GM19372 (cell line): ENCODE measurements at regions not wholly inside any gene's neighbourhood (a gene's known extent, or its start where the extent isn't known, plus 50 kb on each side); places are given as distances from the start of the nearest gene placed in this dataset.
A peak's percentile ranks its signal among the peaks of the same experiment; 100 is the strongest.
"Not testable (repeated sequence)": the region's sequence is repeated elsewhere in the genome, so short reads cannot be mapped to it uniquely, and the experiment has no call there.

Experiments used
- ATAC-seq: cut with Tn5 transposase; IDR thresholded peaks from one replicate; pipeline ENCODE4 v1.9.1; 2021; ENCODE audit warnings: mild to moderate bottlenecking, low read depth, moderate library complexity; ENCODE audit not compliant: unreplicated experiment

DNA sequence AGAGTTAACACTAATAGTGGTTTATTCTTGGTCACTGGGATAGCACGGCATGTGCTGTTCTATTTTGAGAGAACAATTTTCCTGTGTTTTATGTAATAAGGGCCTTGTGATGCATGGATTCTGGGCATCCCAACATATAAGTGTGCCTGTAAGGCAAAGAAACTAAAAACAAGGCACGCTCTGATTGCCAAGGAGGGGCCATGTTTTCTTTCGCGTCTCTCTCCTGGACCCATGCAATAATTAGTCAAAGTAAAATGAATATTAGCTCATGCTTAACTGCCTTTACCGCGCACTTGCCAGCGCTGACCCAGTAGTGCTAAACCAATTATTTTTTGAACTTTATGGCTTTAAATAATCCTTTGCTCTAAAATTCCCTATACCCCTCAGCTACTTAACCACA, 140.9 kb downstream of the PSAT1 start:
- no peak for ATAC-seq

DNA sequence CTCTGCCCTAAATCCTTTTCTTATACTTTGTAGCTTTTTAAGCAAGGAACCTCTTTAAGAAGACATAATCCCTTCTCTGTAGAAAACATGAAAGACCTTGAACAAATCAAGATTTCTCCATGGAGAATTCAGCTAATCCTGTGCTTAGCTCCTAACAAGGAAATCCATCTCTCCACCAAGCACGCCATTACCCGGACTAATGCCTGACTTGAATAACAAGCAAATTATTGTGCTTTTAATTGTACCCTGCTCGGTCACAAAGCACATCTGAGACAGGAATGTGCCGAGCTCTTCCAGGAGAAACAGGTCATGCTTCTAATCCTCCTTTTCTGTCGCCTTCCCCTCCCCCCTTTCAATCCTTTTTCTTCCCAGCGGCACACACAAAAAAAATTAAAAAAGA, 141.3 kb downstream of the PSAT1 start:
- no peak for ATAC-seq

GRCh38 chr9:78438780-78439179, 141.9 kb downstream of the PSAT1 start:
- ATAC-seq: no peak

GRCh38 chr9:78439190-78439865, 142.4 kb downstream of the PSAT1 start:
- peak; percentile 93 for ATAC-seq

DNA sequence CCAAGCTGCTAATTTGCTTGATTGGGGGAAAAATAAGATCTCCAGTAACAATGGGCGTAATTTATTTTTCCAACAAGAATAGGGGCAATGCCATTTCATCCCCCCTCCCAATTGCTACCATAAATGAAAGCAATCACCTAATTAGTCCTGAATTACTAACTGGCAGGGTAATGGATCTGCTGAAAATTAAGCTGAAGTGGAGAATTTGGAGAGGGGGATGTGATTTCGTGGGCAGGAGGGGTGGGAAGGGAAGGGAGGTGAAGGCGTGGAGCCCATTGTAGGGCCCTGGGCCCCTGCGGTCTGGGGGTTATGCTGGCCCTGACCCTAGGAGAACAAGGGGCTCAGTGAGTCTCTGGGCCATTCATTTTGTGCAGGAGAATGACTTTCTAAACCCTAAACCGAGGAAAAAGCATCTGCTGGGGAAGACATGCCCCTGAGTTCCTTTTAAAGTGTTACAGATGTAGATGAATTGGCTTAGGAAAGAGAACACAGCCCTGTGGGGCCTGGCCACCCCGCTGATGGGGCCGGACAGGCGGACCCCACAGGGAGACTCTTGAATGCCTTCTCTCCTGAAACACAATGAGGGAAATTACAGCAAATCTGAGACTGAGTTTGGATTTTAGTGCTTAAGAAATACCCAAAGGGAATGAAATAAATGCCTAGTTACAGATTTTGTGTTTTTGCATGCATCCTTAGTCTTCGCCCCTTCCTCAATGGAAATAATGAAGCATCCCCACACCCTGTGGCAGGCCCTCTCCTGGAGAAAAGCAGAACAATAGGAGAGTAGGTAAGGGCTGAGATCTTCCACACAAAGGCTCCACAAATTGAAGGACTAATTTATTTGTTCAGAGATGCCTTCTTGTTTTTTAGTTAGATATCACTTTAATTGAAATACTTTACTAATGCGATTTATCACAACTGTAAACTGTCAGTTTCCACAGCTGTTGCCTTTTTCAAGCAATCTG, 143.2 kb downstream of the PSAT1 start:
- ATAC-seq: no peak

GRCh38 chr9:78441396-78441795, 144.5 kb downstream of the PSAT1 start:
- ATAC-seq: no peak

DNA sequence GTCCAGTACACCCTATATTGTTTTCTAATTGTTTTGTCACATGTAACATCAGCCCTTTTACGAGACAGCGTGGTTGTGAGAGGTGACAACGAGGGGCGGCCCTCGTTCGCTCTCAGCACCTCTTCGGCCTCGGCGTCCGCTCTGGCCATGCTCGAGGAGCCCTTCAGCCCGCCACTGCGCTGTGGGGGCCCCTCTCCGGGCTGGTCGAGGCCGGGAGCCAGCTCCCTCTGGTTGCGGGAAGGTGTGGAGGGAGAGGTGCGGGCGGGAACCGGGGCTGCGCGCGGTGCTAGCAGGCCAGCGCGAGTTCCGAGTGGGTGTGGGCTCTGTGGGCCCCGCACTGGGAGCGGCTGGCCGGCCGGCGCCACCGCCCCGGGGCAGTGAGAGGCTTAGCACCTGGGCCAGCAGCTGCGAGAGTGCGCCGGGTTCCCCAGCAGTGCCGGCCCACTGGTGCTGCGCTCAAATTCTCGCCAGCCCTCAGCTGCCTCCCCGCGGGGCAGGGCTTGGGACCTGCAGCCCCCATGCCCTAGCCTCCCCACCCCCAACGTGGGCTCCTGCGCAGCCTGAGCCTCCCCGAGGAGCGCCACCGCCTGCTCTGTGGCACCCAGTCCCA, 145.0 kb downstream of the PSAT1 start:
- no peak for ATAC-seq

GRCh38 chr9:78442577-78442976, 145.7 kb downstream of the PSAT1 start:
- not testable (repeated sequence) for ATAC-seq

GRCh38 chr9:78443946-78444345, 147.0 kb downstream of the PSAT1 start:
- no peak for ATAC-seq

GRCh38 chr9:78448960-78449673, 152.2 kb downstream of the PSAT1 start:
- ATAC-seq: no peak

- ATAC-seq: no peak
These were observed 156.5 kb downstream of the PSAT1 start for GRCh38 chr9:78453450-78453849.

DNA sequence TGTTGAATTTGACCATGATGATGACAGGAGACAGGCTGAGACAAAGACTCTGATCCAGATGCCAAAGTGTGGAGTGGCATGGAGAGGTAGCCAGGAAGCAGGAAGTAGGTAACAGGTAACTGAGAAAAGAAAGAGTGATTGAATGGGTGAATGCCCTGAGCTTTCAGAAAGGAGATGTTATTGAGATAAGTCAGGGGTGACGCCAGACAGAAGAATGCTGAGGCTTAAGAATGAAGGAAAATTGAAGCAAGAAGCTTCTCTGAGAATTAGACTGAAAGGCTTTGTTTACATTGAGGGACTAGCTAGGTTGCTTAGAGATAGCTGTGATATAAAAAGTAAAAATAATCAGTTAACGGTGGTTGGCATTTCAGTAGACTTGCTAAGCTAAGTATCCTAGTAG, 165.7 kb downstream of the PSAT1 start:
- no peak for ATAC-seq

DNA sequence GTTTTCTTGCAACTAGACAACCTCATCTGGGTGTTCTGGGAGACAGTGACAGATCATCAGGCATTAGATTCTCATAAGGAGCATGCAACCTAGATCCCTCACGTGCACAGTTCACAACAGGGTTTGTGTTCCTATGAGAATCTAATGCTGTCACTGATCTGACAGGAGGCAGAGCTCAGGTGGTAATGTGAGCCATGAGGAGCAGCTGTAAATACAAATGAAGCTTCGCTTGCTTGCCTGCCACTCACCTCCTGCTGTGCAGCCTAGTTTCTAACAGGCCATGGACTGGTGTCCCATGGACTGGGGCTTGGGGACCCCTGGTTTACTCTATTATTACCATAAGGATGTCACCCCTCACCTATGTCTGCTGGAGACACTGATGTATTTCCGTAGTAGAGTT, 166.8 kb downstream of the PSAT1 start:
- ATAC-seq: no peak

DNA sequence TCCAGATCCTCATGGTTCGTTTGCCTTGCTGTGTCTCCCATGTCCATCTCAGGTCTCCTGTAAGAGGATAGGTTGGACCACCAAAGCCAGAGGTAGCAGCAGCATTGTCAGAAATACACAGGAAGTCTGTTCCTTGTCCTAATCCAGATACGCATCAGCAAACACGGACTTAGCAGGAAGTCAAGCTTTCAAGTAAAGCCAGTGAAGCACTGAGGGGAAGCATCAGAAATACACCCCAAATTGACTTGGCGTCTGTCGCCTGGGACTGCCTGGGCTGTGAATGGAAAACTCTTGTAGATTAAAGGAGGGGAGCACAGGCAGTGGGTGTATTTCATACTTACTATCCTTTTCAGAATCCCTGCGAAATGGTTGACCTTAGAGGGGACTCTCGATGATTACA, 171.3 kb downstream of the PSAT1 start:
- ATAC-seq: no peak

GRCh38 chr9:78468974-78469576, 172.2 kb downstream of the PSAT1 start:
- no peak for ATAC-seq

GRCh38 chr9:78470216-78470615, 173.3 kb downstream of the PSAT1 start:
- ATAC-seq: no peak

DNA sequence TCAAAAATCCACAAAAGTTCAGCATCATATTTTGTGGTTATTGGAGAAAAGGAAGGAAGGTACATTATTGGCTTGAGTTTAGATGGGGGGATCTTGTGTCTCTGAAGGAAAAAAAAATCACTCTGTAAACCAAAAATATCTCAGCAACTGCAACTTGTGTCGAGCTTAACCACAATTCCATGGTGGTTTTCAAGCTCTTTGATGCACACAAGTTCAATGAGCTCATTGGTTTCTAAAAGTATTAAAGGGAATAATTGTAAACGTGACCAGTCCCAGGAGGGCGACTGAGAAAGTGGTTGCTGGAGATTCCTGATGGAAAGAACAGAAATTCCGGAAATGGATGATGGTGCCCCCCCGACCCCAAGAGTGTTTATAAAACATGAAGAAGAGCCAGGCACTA, 173.8 kb downstream of the PSAT1 start:
- ATAC-seq: no peak

- no peak for ATAC-seq
These were observed 175.2 kb downstream of the PSAT1 start for GRCh38 chr9:78472111-78472510.

DNA sequence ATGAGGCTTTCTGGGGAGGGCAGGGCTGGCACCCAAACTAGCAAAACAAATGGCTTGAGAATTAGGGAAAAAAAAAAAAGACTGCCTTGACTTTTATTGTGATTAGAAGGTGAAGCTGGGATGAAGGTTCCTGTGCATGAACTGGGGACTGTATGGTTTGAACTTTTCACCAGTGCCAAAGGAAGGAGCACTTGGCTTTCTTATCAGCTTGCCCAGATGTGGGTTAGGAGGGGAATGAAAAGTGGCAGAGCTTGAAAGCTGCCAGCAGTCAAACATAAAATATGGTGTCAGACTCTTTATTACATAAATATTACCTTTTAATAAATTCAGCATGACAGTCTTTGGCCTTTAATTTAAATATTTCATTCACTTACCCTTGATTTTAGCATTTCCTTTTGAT, 182.5 kb downstream of the PSAT1 start:
- no peak for ATAC-seq

DNA sequence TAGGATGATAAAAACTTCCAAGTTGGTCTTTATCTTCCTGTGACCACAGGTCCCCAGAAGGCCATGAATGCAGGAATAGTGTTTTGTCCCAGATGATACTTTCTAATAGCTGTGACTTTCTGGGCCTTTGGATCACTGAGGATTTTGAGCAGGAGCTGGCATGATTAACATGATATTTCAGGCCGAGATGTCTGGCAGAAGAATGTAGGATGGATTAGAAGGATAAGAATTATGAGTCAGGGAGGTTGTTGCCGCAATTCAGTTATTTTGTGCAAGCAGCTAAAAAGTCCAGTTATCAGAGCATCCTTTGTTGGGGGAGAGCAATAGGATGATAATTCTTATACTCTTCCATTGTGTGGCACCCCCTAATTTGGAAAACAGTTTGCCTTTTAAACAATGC, 189.7 kb downstream of the PSAT1 start:
- no peak for ATAC-seq
